PC-3 (cell line): ENCODE measurements at regions not wholly inside any gene's neighbourhood (a gene's known extent, or its start where the extent isn't known, plus 50 kb on each side); places are given as distances from the start of the nearest gene placed in this dataset.

Source experiments
- ATAC-seq: fragments of 200-7000 bp; cut with Tn5 transposase; 2 replicates; pipeline ENCODE4 v1.9.1; 2020; ENCODE audit warnings: mild to moderate bottlenecking, moderate library complexity
- BruUV-seq: library from RNA; stranded (reverse); fragments of 400-500 nt; replicated peaks from 2 replicates; lab custom pipeline; 2021; lab: Mats Ljungman, UMichigan
- CTCF ChIA-PET: fragments of 300-600 bp; sonication (Branson Sonifier 250); formaldehyde crosslinking; loops from one replicate; lab custom pipeline; 2022; ENCODE audit warnings: antibody characterized with exemption; lab: Charles Lee
- POLR2A ChIA-PET: fragments of 300-600 bp; sonication (Branson Sonifier 250); formaldehyde crosslinking; loops from one replicate; lab custom pipeline; 2022; ENCODE audit warnings: antibody characterized with exemption; ENCODE audit not compliant: unreplicated experiment; lab: Charles Lee
- DNase-seq: peaks from one replicate; pipeline ENCODE4 v3.0.0-alpha.2; 2015
- H2AFZ ChIP-seq: fragments of 300-600 bp; sonication (generic); 2 replicates; pipeline ENCODE4 v1.6.0; 2016; ENCODE audit warnings: antibody characterized with exemption, low read length
- H3F3A ChIP-seq: fragments of 300-600 bp; sonication (generic); one replicate; pipeline ENCODE4 v1.6.0; 2017; ENCODE audit warnings: antibody characterized with exemption, low read length, control low read depth, mild to moderate bottlenecking; ENCODE audit not compliant: unreplicated experiment
- H3K27ac ChIP-seq: fragments of 300-600 bp; sonication (generic); 2 replicates; pipeline ENCODE4 v1.5.1; 2016; ENCODE audit warnings: mild to moderate bottlenecking, low read length
- H3K27me3 ChIP-seq: fragments of 300-600 bp; sonication (generic); 2 replicates; pipeline ENCODE4 v1.6.1; 2016; ENCODE audit warnings: low read length, mixed read lengths
- H3K36me3 ChIP-seq: fragments of 300-600 bp; sonication (generic); 2 replicates; pipeline ENCODE4 v1.6.1; 2016; ENCODE audit warnings: low read depth, mixed run types, low read length, mixed read lengths
- H3K4me1 ChIP-seq: fragments of 300-600 bp; sonication (generic); 2 replicates; pipeline ENCODE4 v1.5.1; 2016; ENCODE audit warnings: low read length; ENCODE audit not compliant: insufficient read depth
- H3K4me2 ChIP-seq: fragments of 300-600 bp; sonication (generic); 2 replicates; pipeline ENCODE4 v1.6.0; 2016; ENCODE audit warnings: low read length
- H3K4me3 ChIP-seq: fragments of 300-600 bp; sonication (generic); 2 replicates; pipeline ENCODE4 v1.5.1; 2016; ENCODE audit warnings: mild to moderate bottlenecking, low read length, mixed read lengths
- H3K79me2 ChIP-seq: fragments of 300-600 bp; sonication (generic); 2 replicates; pipeline ENCODE4 v1.6.1; 2017; ENCODE audit warnings: low read length, mixed read lengths
- H3K9ac ChIP-seq: fragments of 300-600 bp; sonication (generic); 2 replicates; pipeline ENCODE4 v1.6.0; 2016; ENCODE audit warnings: mild to moderate bottlenecking, low read length
- H3K9me2 ChIP-seq: fragments of 300-600 bp; sonication (generic); replicated peaks from 2 replicates; pipeline ENCODE4 v1.6.1; 2016; ENCODE audit warnings: mixed run types, low read length, mixed read lengths
- H3K9me3 ChIP-seq: fragments of 300-600 bp; sonication (generic); 2 replicates; pipeline ENCODE4 v1.6.1; 2016; ENCODE audit warnings: low read length, mixed read lengths
- H4K20me1 ChIP-seq: fragments of 300-600 bp; sonication (generic); 2 replicates; pipeline ENCODE4 v1.6.1; 2016; ENCODE audit warnings: low read length, mixed read lengths
- EZH2 ChIP-seq: fragments of 300-600 bp; sonication (generic); IDR thresholded peaks from one replicate; pipeline ENCODE4 v1.6.1; 2017; ENCODE audit warnings: antibody characterized with exemption, mild to moderate bottlenecking, low read length; ENCODE audit not compliant: unreplicated experiment
- EZH2phosphoT487 ChIP-seq: fragments of 300-600 bp; sonication (generic); IDR thresholded peaks from 2 replicates; pipeline ENCODE4 v1.6.1; 2018; ENCODE audit warnings: mild to moderate bottlenecking, antibody characterized with exemption, low read length, borderline replicate concordance
- intact Hi-C: fragments of 100-400 bp; cut with micrococcal nuclease; formaldehyde crosslinking; loops from 2 replicates; pipeline ENCODE4 v1.9.0; 2023
- TF ChIP-seq, protein P1 (sequence below): fragments of 300-600 bp; sonication (generic); conservative IDR thresholded peaks from 2 replicates; pipeline ENCODE4 v1.5.1; 2017; ENCODE audit warnings: antibody characterized with exemption, low read depth, mild to moderate bottlenecking, low read length

DNA sequence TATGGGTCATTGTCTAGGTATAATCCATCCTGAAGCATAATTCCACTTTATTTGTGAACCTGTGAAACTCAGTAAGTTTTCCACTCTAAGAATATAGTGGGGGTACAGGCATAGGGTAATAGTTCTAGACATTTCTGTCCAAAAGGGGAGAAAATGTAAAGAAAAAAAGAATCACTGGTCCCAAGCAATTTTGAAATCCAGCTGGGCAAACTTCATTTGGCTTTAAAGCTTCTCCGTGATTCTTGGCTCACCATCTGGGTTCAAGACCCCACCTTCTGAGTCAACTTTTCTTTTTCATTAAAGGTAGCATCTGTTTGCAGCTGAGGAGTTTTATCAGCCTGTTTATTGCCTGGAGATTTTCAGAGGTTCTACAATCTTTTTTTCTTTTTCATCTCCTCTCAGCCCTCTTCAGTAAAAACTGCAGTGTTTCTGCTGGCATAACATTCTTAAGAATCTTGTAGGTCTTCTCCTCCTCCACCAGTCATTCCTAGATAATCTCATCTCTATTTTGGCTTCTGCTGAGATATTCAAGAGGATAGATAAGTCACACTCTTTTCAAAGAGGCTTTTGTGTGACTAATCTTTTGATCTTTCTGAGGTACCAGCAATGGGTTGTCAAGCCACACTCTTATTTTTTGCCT, 126.1 kb upstream of the PITX1 start:
- Histone ChIP-seq H3K9me2 (no peaks in the 10 kb centered on the region), H2AFZ (no peak overlapping the region), H3K9me3 (no peaks in the 10 kb centered on the region), H3K27ac (no peak overlapping the region), H3F3A (no peaks in the 10 kb centered on the region), H3K4me2 (no peak overlapping the region), H4K20me1 (no peaks in the 10 kb centered on the region), H3K4me1 (peaks cover 12% of the 10 kb centered on the region; the same call in 1 of the 2 replicates), H3K4me3 (no peak overlapping the region), H3K27me3 (no peaks in the 10 kb centered on the region), H3K36me3 (no peaks in the 10 kb centered on the region), H3K79me2 (no peaks in the 10 kb centered on the region), H3K9ac (no peak overlapping the region)
- POLR2A ChIA-PET: no interaction called here
- ATAC-seq (no peak), DNase-seq (no peak)
- no TSS peak for BruUV-seq
- TF ChIP-seq EZH2 (no peak), EZH2phosphoT487 (no peak)
- intact Hi-C loops: no loop called here
- CTCF ChIA-PET: no interaction called here

DNA sequence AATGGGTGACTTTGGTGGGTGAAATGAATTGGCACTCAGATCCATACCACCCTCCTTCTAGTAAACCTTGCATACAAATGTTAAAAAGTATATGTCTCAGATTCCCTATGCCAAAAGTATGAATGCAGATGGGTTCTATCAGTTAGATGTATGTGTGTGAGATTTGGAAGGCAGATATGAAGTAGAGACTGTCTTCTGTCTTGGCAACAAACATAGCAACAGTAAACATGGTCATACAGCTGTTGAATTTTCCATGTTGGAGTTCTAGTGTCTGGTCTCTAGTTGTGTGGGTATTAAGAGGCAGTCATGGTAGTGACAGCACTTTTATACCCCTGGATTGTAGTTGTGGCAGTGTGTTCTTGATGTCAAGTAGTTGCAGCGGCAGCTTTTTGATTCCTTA, 125.6 kb upstream of the PITX1 start:
- no peak overlapping the region for H3K27ac ChIP-seq
- no peaks in the 10 kb centered on the region for H4K20me1 ChIP-seq
- H3F3A ChIP-seq: no peaks in the 10 kb centered on the region
- no peaks in the 10 kb centered on the region for H3K9me3 ChIP-seq
- H3K27me3 ChIP-seq: no peaks in the 10 kb centered on the region
- ChIA-PET POLR2A (no interaction called here), CTCF (no interaction called here)
- no peak overlapping the region for H3K9ac ChIP-seq
- no peak overlapping the region for H3K4me3 ChIP-seq
- ATAC-seq: no peak
- no peaks in the 10 kb centered on the region for H3K36me3 ChIP-seq
- H3K9me2 ChIP-seq: no peaks in the 10 kb centered on the region
- H3K79me2 ChIP-seq: no peaks in the 10 kb centered on the region
- no TSS peak for BruUV-seq
- no peak for DNase-seq
- intact Hi-C loops: no loop called here
- H2AFZ ChIP-seq: no peak overlapping the region
- TF ChIP-seq, protein P1, sequence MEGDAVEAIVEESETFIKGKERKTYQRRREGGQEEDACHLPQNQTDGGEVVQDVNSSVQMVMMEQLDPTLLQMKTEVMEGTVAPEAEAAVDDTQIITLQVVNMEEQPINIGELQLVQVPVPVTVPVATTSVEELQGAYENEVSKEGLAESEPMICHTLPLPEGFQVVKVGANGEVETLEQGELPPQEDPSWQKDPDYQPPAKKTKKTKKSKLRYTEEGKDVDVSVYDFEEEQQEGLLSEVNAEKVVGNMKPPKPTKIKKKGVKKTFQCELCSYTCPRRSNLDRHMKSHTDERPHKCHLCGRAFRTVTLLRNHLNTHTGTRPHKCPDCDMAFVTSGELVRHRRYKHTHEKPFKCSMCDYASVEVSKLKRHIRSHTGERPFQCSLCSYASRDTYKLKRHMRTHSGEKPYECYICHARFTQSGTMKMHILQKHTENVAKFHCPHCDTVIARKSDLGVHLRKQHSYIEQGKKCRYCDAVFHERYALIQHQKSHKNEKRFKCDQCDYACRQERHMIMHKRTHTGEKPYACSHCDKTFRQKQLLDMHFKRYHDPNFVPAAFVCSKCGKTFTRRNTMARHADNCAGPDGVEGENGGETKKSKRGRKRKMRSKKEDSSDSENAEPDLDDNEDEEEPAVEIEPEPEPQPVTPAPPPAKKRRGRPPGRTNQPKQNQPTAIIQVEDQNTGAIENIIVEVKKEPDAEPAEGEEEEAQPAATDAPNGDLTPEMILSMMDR: no peak
- no peak for TF ChIP-seq EZH2
- H3K4me1 ChIP-seq: peaks cover 12% of the 10 kb centered on the region; the same call in 1 of the 2 replicates
- H3K4me2 ChIP-seq: no peak overlapping the region

DNA sequence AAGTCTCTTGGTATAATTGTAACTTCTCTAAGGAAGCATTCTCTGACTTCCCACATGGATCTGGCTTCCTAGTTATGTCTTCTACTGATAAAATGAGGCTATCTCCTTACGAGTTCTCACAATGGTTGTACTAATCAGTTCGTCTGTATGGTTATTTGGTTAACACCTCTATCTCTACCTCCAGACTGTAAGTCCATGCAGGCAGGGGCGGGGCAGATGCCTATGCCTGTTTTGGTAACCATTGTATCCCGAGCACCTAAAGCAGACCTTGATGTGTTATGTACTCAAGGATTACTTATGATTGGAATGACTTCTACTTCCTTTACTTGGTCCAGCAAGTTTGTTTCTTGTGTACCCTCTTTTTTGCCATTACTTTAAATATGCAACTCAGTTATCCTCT, 125.0 kb upstream of the PITX1 start:
- H2AFZ ChIP-seq: no peak overlapping the region
- POLR2A ChIA-PET: no interaction called here
- no peak overlapping the region for H3K27ac ChIP-seq
- no peaks in the 10 kb centered on the region for H3K36me3 ChIP-seq
- ATAC-seq (no peak), DNase-seq (no peak)
- TF ChIP-seq, protein P1: no peak
- TF ChIP-seq EZH2phosphoT487: no peak
- no peak for TF ChIP-seq EZH2
- no peaks in the 10 kb centered on the region for H3F3A ChIP-seq
- H4K20me1 ChIP-seq: no peaks in the 10 kb centered on the region
- CTCF ChIA-PET: no interaction called here
- no peaks in the 10 kb centered on the region for H3K9me2 ChIP-seq
- no peaks in the 10 kb centered on the region for H3K9me3 ChIP-seq
- H3K4me3 ChIP-seq: no peak overlapping the region
- BruUV-seq: no TSS peak
- H3K79me2 ChIP-seq: no peaks in the 10 kb centered on the region
- no peak overlapping the region for H3K9ac ChIP-seq
- H3K4me2 ChIP-seq: no peak overlapping the region
- intact Hi-C loops: no loop called here
- peaks cover 12% of the 10 kb centered on the region; the same call in 1 of the 2 replicates for H3K4me1 ChIP-seq
- H3K27me3 ChIP-seq: no peaks in the 10 kb centered on the region
